PC-3 (cell line): ENCODE measurements at regions not wholly inside any gene's neighbourhood (a gene's known extent, or its start where the extent isn't known, plus 50 kb on each side); places are given as distances from the start of the nearest gene placed in this dataset.

Experiments used
- ATAC-seq: fragments of 200-7000 bp; cut with Tn5 transposase; 2 replicates; pipeline ENCODE4 v1.9.1; 2020; ENCODE audit warnings: mild to moderate bottlenecking, moderate library complexity
- BruUV-seq: library from RNA; stranded (reverse); fragments of 400-500 nt; replicated peaks from 2 replicates; lab custom pipeline; 2021; lab: Mats Ljungman, UMichigan
- CTCF ChIA-PET: fragments of 300-600 bp; sonication (Branson Sonifier 250); formaldehyde crosslinking; loops from one replicate; lab custom pipeline; 2022; ENCODE audit warnings: antibody characterized with exemption; lab: Charles Lee
- POLR2A ChIA-PET: fragments of 300-600 bp; sonication (Branson Sonifier 250); formaldehyde crosslinking; loops from one replicate; lab custom pipeline; 2022; ENCODE audit warnings: antibody characterized with exemption; ENCODE audit not compliant: unreplicated experiment; lab: Charles Lee
- DNase-seq: peaks from one replicate; pipeline ENCODE4 v3.0.0-alpha.2; 2015
- H2AFZ ChIP-seq: fragments of 300-600 bp; sonication (generic); 2 replicates; pipeline ENCODE4 v1.6.0; 2016; ENCODE audit warnings: antibody characterized with exemption, low read length
- H3F3A ChIP-seq: fragments of 300-600 bp; sonication (generic); one replicate; pipeline ENCODE4 v1.6.0; 2017; ENCODE audit warnings: antibody characterized with exemption, low read length, control low read depth, mild to moderate bottlenecking; ENCODE audit not compliant: unreplicated experiment
- H3K27ac ChIP-seq: fragments of 300-600 bp; sonication (generic); 2 replicates; pipeline ENCODE4 v1.5.1; 2016; ENCODE audit warnings: mild to moderate bottlenecking, low read length
- H3K27me3 ChIP-seq: fragments of 300-600 bp; sonication (generic); 2 replicates; pipeline ENCODE4 v1.6.1; 2016; ENCODE audit warnings: low read length, mixed read lengths
- H3K36me3 ChIP-seq: fragments of 300-600 bp; sonication (generic); 2 replicates; pipeline ENCODE4 v1.6.1; 2016; ENCODE audit warnings: low read depth, mixed run types, low read length, mixed read lengths
- H3K4me1 ChIP-seq: fragments of 300-600 bp; sonication (generic); 2 replicates; pipeline ENCODE4 v1.5.1; 2016; ENCODE audit warnings: low read length; ENCODE audit not compliant: insufficient read depth
- H3K4me2 ChIP-seq: fragments of 300-600 bp; sonication (generic); 2 replicates; pipeline ENCODE4 v1.6.0; 2016; ENCODE audit warnings: low read length
- H3K4me3 ChIP-seq: fragments of 300-600 bp; sonication (generic); 2 replicates; pipeline ENCODE4 v1.5.1; 2016; ENCODE audit warnings: mild to moderate bottlenecking, low read length, mixed read lengths
- H3K79me2 ChIP-seq: fragments of 300-600 bp; sonication (generic); 2 replicates; pipeline ENCODE4 v1.6.1; 2017; ENCODE audit warnings: low read length, mixed read lengths
- H3K9ac ChIP-seq: fragments of 300-600 bp; sonication (generic); 2 replicates; pipeline ENCODE4 v1.6.0; 2016; ENCODE audit warnings: mild to moderate bottlenecking, low read length
- H3K9me2 ChIP-seq: fragments of 300-600 bp; sonication (generic); replicated peaks from 2 replicates; pipeline ENCODE4 v1.6.1; 2016; ENCODE audit warnings: mixed run types, low read length, mixed read lengths
- H3K9me3 ChIP-seq: fragments of 300-600 bp; sonication (generic); 2 replicates; pipeline ENCODE4 v1.6.1; 2016; ENCODE audit warnings: low read length, mixed read lengths
- H4K20me1 ChIP-seq: fragments of 300-600 bp; sonication (generic); 2 replicates; pipeline ENCODE4 v1.6.1; 2016; ENCODE audit warnings: low read length, mixed read lengths
- EZH2 ChIP-seq: fragments of 300-600 bp; sonication (generic); IDR thresholded peaks from one replicate; pipeline ENCODE4 v1.6.1; 2017; ENCODE audit warnings: antibody characterized with exemption, mild to moderate bottlenecking, low read length; ENCODE audit not compliant: unreplicated experiment
- EZH2phosphoT487 ChIP-seq: fragments of 300-600 bp; sonication (generic); IDR thresholded peaks from 2 replicates; pipeline ENCODE4 v1.6.1; 2018; ENCODE audit warnings: mild to moderate bottlenecking, antibody characterized with exemption, low read length, borderline replicate concordance
- intact Hi-C: fragments of 100-400 bp; cut with micrococcal nuclease; formaldehyde crosslinking; loops from 2 replicates; pipeline ENCODE4 v1.9.0; 2023
- TF ChIP-seq, protein P1 (sequence below): fragments of 300-600 bp; sonication (generic); conservative IDR thresholded peaks from 2 replicates; pipeline ENCODE4 v1.5.1; 2017; ENCODE audit warnings: antibody characterized with exemption, low read depth, mild to moderate bottlenecking, low read length

GRCh38 chr7:125396466-125397151 lies 467.0 kb upstream of the POT1 start:
- Histone ChIP-seq H3K36me3 (no peaks in the 10 kb centered on the region), H3K4me1 (peaks cover 5% of the 10 kb centered on the region; the same call in 1 of the 2 replicates), H3K9ac (no peak overlapping the region), H3K4me3 (no peak overlapping the region), H3K27me3 (no peaks in the 10 kb centered on the region), H3F3A (no peaks in the 10 kb centered on the region), H4K20me1 (no peaks in the 10 kb centered on the region), H3K4me2 (no peak overlapping the region), H3K79me2 (no peaks in the 10 kb centered on the region), H3K9me3 (no peaks in the 10 kb centered on the region), H2AFZ (no peak overlapping the region), H3K9me2 (no peaks in the 10 kb centered on the region), H3K27ac (no peak overlapping the region)
- BruUV-seq: no TSS peak
- DNase-seq (no peak), ATAC-seq (no peak)
- POLR2A ChIA-PET: no interaction called here
- CTCF ChIA-PET: no interaction called here
- TF ChIP-seq, protein P1, sequence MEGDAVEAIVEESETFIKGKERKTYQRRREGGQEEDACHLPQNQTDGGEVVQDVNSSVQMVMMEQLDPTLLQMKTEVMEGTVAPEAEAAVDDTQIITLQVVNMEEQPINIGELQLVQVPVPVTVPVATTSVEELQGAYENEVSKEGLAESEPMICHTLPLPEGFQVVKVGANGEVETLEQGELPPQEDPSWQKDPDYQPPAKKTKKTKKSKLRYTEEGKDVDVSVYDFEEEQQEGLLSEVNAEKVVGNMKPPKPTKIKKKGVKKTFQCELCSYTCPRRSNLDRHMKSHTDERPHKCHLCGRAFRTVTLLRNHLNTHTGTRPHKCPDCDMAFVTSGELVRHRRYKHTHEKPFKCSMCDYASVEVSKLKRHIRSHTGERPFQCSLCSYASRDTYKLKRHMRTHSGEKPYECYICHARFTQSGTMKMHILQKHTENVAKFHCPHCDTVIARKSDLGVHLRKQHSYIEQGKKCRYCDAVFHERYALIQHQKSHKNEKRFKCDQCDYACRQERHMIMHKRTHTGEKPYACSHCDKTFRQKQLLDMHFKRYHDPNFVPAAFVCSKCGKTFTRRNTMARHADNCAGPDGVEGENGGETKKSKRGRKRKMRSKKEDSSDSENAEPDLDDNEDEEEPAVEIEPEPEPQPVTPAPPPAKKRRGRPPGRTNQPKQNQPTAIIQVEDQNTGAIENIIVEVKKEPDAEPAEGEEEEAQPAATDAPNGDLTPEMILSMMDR: no peak
- no peak for TF ChIP-seq EZH2phosphoT487
- TF ChIP-seq EZH2: no peak
- intact Hi-C loops: no loop called here

- Histone ChIP-seq H3K36me3 (no peaks in the 10 kb centered on the region), H3K9ac (no peak overlapping the region), H3K79me2 (no peaks in the 10 kb centered on the region), H3F3A (no peaks in the 10 kb centered on the region), H3K4me1 (peaks cover 13% of the 10 kb centered on the region; the same call in 1 of the 2 replicates), H3K27me3 (no peaks in the 10 kb centered on the region), H3K27ac (peak overlapping the region; percentile 37), H3K4me2 (0 out of 2 replicates have a peak overlapping the region, but pooled peaks have one; percentile 31), H3K9me3 (no peaks in the 10 kb centered on the region), H3K4me3 (no peak overlapping the region), H4K20me1 (no peaks in the 10 kb centered on the region), H3K9me2 (no peaks in the 10 kb centered on the region), H2AFZ (no peak overlapping the region)
- no TSS peak for BruUV-seq
- TF ChIP-seq, protein P1: no peak
- TF ChIP-seq EZH2 (no peak), EZH2phosphoT487 (no peak)
- POLR2A ChIA-PET: no interaction called here
- ATAC-seq (peak; percentile 91), DNase-seq (peak; percentile 44)
- intact Hi-C loops: loop anchor here (5.0 kb wide), 1 partner anchor 280 kb away; no protein-coding TSS in a partner anchor
- CTCF ChIA-PET: no interaction called here
Observed at GRCh38 chr7:125391921-125392320, 462.3 kb upstream of the POT1 start.

DNA sequence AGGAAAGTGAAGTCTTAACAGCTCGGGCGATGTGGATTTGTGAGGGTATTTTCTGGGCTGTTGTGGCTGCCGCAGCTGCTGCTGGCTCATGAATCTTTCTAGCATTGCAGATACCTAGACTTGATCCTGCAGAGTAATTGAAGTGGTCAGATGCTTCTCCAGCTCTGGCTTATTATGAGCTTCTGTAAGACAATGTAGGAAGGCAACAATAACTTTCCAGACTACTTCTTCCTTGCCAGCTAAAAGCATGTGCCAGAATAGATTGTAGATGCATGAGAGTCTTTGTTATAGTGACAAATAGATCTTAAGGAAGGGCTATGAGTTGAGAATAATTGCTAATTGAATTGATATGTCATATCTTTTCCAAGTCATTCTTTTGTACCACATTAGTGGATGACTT lies 461.4 kb upstream of the POT1 start:
- CTCF ChIA-PET: no interaction called here
- intact Hi-C loops: loop anchor here (5.0 kb wide), 1 partner anchor 281 kb away; no protein-coding TSS in a partner anchor

More for the DNA sequence above, 461.4 kb upstream of the POT1 start:
- H2AFZ ChIP-seq: no peak overlapping the region
- no peaks in the 10 kb centered on the region for H3K79me2 ChIP-seq
- no peaks in the 10 kb centered on the region for H3K9me2 ChIP-seq
- no peaks in the 10 kb centered on the region for H4K20me1 ChIP-seq
- no TSS peak for BruUV-seq
- no peak overlapping the region for H3K4me3 ChIP-seq
- no peaks in the 10 kb centered on the region for H3K27me3 ChIP-seq
- H3K27ac ChIP-seq: 0 out of 2 replicates have a peak overlapping the region, but pooled peaks have one; percentile 8
- no peak overlapping the region for H3K4me2 ChIP-seq
- POLR2A ChIA-PET: no interaction called here
- H3K9me3 ChIP-seq: no peaks in the 10 kb centered on the region
- H3K4me1 ChIP-seq: peaks cover 13% of the 10 kb centered on the region; the same call in 1 of the 2 replicates
- ATAC-seq: peak; percentile 10; the same call in 1 of the 2 replicates
- DNase-seq: no peak
- no peaks in the 10 kb centered on the region for H3K36me3 ChIP-seq
- TF ChIP-seq EZH2 (no peak), EZH2phosphoT487 (no peak)
- TF ChIP-seq, protein P1: no peak
- no peak overlapping the region for H3K9ac ChIP-seq
- H3F3A ChIP-seq: no peaks in the 10 kb centered on the region
